Erythroblast (primary cell): ENCODE measurements at regions not wholly inside any gene's neighbourhood (a gene's known extent, or its start where the extent isn't known, plus 50 kb on each side); places are given as distances from the start of the nearest gene placed in this dataset.

ENCODE experiments used
- GATA1 ChIP-seq: IDR thresholded peaks from 2 replicates; pipeline ENCODE4 v1.6.1; 2011; ENCODE audit warnings: low read depth, mild to moderate bottlenecking, control low read depth, low read length, moderate library complexity
- POLR2A ChIP-seq: IDR thresholded peaks from 2 replicates; pipeline ENCODE4 v1.6.1; 2011; ENCODE audit warnings: mild to moderate bottlenecking, low read length

DNA sequence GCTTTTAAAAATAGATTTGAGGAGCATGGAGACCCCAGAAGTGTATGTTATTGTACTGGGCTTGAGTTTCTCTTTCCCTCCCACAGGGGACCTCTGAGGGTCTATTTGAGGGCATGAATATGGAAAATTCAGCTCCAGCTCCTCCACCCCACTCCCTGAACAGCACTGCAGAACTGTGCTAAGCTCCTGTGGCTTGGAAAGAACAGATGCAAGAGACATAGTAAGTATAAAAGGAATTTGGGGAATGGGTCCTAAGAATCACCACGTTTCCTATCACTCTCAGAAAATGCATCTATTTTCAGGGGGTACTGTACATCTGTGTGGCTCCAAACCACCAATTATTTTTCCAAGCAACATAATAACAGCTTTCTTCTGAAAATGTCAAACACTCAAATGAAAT lies 416.1 kb downstream of the ZNF521 start:
- no peak for TF ChIP-seq POLR2A
- no peak for TF ChIP-seq GATA1
